ENCODE measurements at regions not wholly inside any gene's neighbourhood (a gene's known extent, or its start where the extent isn't known, plus 50 kb on each side); places are given as distances from the start of the nearest gene placed in this dataset.

DNA sequence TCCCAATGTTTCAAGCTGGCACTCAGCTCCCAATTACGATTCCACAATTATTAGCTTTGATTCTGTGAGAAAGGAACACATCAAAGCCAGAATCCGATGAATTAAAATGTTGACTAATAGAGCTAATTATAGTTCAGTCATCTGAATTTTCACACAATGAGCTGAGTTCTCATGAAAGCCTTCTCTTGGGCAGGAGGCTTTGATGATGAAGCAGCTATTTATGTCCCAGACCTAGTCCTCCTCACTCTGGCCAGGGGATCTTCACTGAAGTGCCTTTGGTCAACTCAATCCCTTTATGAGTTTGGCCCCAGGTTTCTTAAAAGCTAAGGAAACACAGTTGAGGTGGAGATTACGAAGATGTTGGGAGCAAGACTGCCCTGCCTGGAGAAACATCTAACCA lies 74.7 kb upstream of the PPM1B start:
- no peaks in the 10 kb centered on the region for H3K4me1 ChIP-seq (ENCODE audit: insufficient read depth, low read length, severe bottlenecking)
- H3K36me3 ChIP-seq (ENCODE audit: insufficient read depth, low read length), result no peaks in the 10 kb centered on the region
- no peak overlapping the region for H2AFZ ChIP-seq (ENCODE audit: low read length)
- no peaks in the 10 kb centered on the region for H3K9me2 ChIP-seq (ENCODE audit: low read depth, low read length)
- no peak overlapping the region for H3K4me3 ChIP-seq (ENCODE audit: low read depth, low read length, poor library complexity, severe bottlenecking)
- H4K20me1 ChIP-seq (ENCODE audit: insufficient read depth, low read length), result no peaks in the 10 kb centered on the region
- H3K27ac ChIP-seq (ENCODE audit: low read depth, low read length, poor library complexity, severe bottlenecking), result no peak overlapping the region
- no peak overlapping the region for H3K9ac ChIP-seq (ENCODE audit: low read length)
- no peak overlapping the region for H3K4me2 ChIP-seq (ENCODE audit: low read length)
- TF ChIP-seq, protein P1, sequence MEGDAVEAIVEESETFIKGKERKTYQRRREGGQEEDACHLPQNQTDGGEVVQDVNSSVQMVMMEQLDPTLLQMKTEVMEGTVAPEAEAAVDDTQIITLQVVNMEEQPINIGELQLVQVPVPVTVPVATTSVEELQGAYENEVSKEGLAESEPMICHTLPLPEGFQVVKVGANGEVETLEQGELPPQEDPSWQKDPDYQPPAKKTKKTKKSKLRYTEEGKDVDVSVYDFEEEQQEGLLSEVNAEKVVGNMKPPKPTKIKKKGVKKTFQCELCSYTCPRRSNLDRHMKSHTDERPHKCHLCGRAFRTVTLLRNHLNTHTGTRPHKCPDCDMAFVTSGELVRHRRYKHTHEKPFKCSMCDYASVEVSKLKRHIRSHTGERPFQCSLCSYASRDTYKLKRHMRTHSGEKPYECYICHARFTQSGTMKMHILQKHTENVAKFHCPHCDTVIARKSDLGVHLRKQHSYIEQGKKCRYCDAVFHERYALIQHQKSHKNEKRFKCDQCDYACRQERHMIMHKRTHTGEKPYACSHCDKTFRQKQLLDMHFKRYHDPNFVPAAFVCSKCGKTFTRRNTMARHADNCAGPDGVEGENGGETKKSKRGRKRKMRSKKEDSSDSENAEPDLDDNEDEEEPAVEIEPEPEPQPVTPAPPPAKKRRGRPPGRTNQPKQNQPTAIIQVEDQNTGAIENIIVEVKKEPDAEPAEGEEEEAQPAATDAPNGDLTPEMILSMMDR (IDR thresholded peaks at IDR 0.05; ENCODE audit: low read length), result no peak
- no peak for TF ChIP-seq EZH2 (IDR thresholded peaks at IDR 0.05; ENCODE audit: borderline replicate concordance, low read length)
- H3F3A ChIP-seq (ENCODE audit: insufficient read depth, low read length), result no peaks in the 10 kb centered on the region
- H3K9me3 ChIP-seq (ENCODE audit: low read length), result no peaks in the 10 kb centered on the region
- H3K27me3 ChIP-seq (ENCODE audit: insufficient read depth, low read length), result no peaks in the 10 kb centered on the region; the same call in 1 of the 2 replicates
- no peaks in the 10 kb centered on the region for H3K79me2 ChIP-seq (ENCODE audit: insufficient read depth, low read length)

DNA sequence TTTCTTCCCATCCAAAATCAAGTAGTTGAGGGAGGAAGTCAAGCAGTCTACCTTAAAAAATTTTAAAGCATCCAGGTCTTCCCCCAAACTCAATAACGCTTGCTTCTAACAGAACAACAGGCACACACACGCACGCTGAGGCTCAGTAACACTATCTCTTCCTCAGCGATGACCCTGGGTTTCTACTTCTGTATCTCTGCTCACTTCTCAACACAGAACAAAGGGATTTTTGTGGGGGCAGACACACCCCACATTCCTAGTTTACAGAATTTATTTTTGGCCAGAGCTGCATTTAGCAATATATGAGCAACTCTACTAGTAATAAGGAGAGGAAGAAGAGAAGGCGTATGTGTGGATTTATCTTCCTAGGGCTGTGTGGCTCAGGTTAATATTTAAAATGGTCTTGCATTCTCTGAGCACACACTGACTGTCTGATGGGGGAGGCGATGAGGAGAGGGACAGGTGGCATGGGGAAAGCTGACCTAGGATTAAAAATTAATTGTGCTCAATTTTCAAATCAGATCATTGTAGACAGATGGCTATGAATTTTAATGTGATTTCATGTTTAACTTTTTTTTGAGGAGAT lies 71.3 kb upstream of the PPM1B start:
- Histone ChIP-seq H2AFZ (ENCODE audit: low read length) (no peak overlapping the region), H4K20me1 (ENCODE audit: insufficient read depth, low read length) (no peaks in the 10 kb centered on the region), H3K4me2 (ENCODE audit: low read length) (no peak overlapping the region), H3K9me3 (ENCODE audit: low read length) (no peaks in the 10 kb centered on the region), H3K9me2 (ENCODE audit: low read depth, low read length) (no peaks in the 10 kb centered on the region), H3K9ac (ENCODE audit: low read length) (no peak overlapping the region), H3K27me3 (ENCODE audit: insufficient read depth, low read length) (no peaks in the 10 kb centered on the region; the same call in 1 of the 2 replicates), H3K36me3 (ENCODE audit: insufficient read depth, low read length) (no peaks in the 10 kb centered on the region), H3K27ac (ENCODE audit: low read depth, low read length, poor library complexity, severe bottlenecking) (no peak overlapping the region), H3F3A (ENCODE audit: insufficient read depth, low read length) (no peaks in the 10 kb centered on the region), H3K4me1 (ENCODE audit: insufficient read depth, low read length, severe bottlenecking) (no peaks in the 10 kb centered on the region), H3K4me3 (ENCODE audit: low read depth, low read length, poor library complexity, severe bottlenecking) (no peak overlapping the region), H3K79me2 (ENCODE audit: insufficient read depth, low read length) (no peaks in the 10 kb centered on the region)
- TF ChIP-seq EZH2 (IDR thresholded peaks at IDR 0.05; ENCODE audit: borderline replicate concordance, low read length), result no peak
- TF ChIP-seq, protein P1 (IDR thresholded peaks at IDR 0.05; ENCODE audit: low read length), result no peak

DNA sequence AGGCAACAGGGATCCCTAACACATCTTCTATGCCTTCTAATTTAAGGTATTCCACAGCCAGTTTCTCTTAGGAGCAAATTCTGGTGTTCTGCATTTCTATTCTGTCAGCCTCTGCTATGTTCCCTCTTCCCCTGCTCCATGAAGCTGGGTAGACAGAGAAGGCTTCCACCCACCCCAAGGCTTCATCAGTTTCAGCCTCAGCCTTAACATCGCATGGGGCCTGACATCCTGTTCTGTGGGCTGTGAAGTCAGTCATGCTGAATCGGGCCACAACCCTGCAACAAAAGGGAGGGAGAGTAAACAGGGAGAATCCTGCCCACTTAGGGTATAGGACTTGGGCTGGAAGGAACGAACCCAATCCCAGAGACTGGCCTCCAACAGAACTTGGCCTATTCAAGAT lies 70.6 kb upstream of the PPM1B start:
- Histone ChIP-seq H3K4me2 (ENCODE audit: low read length) (no peak overlapping the region), H4K20me1 (ENCODE audit: insufficient read depth, low read length) (no peaks in the 10 kb centered on the region), H3K9me3 (ENCODE audit: low read length) (no peaks in the 10 kb centered on the region), H3K27ac (ENCODE audit: low read depth, low read length, poor library complexity, severe bottlenecking) (no peak overlapping the region), H2AFZ (ENCODE audit: low read length) (no peak overlapping the region), H3K9me2 (ENCODE audit: low read depth, low read length) (no peaks in the 10 kb centered on the region), H3K4me3 (ENCODE audit: low read depth, low read length, poor library complexity, severe bottlenecking) (no peak overlapping the region), H3K27me3 (ENCODE audit: insufficient read depth, low read length) (no peaks in the 10 kb centered on the region; the same call in 1 of the 2 replicates), H3F3A (ENCODE audit: insufficient read depth, low read length) (no peaks in the 10 kb centered on the region), H3K4me1 (ENCODE audit: insufficient read depth, low read length, severe bottlenecking) (no peaks in the 10 kb centered on the region), H3K36me3 (ENCODE audit: insufficient read depth, low read length) (no peaks in the 10 kb centered on the region), H3K9ac (ENCODE audit: low read length) (no peak overlapping the region), H3K79me2 (ENCODE audit: insufficient read depth, low read length) (no peaks in the 10 kb centered on the region)
- no peak for TF ChIP-seq EZH2 (IDR thresholded peaks at IDR 0.05; ENCODE audit: borderline replicate concordance, low read length)
- TF ChIP-seq, protein P1 (IDR thresholded peaks at IDR 0.05; ENCODE audit: low read length), result no peak
